ENCODE measurements at regions not wholly inside any gene's neighbourhood (a gene's known extent, or its start where the extent isn't known, plus 50 kb on each side); places are given as distances from the start of the nearest gene placed in this dataset.

DNA sequence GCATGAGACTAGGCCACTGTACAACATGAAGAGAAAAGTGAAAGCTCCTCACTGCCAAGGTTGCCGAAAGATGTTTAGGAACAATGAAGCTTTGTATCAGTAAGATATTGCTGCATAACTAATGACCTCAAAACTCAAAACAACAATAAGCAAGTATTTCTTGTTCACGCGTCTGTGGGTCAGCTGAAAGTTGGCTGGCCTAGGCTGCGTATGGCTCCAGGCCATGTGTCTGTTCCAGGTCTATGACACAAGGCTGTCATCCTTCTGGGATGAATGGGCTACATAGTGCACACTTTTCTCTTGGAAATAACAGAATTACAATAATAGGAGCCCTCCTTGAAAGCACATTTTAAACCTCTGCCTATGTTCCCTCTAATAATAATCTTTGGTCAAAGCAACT, 515.9 kb downstream of the PLPP3 start:
- H3K27ac ChIP-seq (replicated peaks; ENCODE audit: low read length) = no peak overlapping the region
- no peak overlapping the region for H2BK120ac ChIP-seq (ENCODE audit: low read depth, low read length)
- H3K4me2 ChIP-seq (ENCODE audit: insufficient read depth, low read length, poor library complexity, severe bottlenecking) = no peak overlapping the region
- no peak overlapping the region for H4K91ac ChIP-seq (ENCODE audit: low read depth, low read length, poor library complexity)
- no peak for DNase-seq (ENCODE audit: low spot score)
- H3K36me3 ChIP-seq (replicated peaks in 1 of 2; ENCODE audit: control insufficient read depth in 2 of 2, insufficient read depth in 2 of 2, low read length in 2 of 2) = no peaks in the 10 kb centered on the region
- no peak overlapping the region for H3K23ac ChIP-seq (ENCODE audit: low read depth, low read length, poor library complexity)
- WGBS, 2 donors (ENCODE audit: extremely low coverage in 2 of 2, insufficient read length in 2 of 2, insufficient replicate concordance in 1 of 2) = no CpG with 5 or more reads among the region's 4 CpGs
- no peak overlapping the region for H3K14ac ChIP-seq (ENCODE audit: low read length)
- no peak overlapping the region for H3K4ac ChIP-seq (ENCODE audit: low read length)
- no peak overlapping the region for H2BK12ac ChIP-seq (ENCODE audit: low read length)
- H3K4me1 ChIP-seq (ENCODE audit: control insufficient read depth in 2 of 2, insufficient read depth in 1 of 2, low read depth in 1 of 2, low read length in 2 of 2) = no peaks in the 10 kb centered on the region
- H2AK5ac ChIP-seq (ENCODE audit: low read depth, low read length) = no peak overlapping the region
- H3K9me3 ChIP-seq (replicated peaks in 1 of 2; ENCODE audit: control insufficient read depth in 2 of 2, insufficient read depth in 1 of 2, low read depth in 1 of 2, low read length in 2 of 2) = no peaks in the 10 kb centered on the region
- no peaks in the 10 kb centered on the region for H3K79me1 ChIP-seq (ENCODE audit: low read depth, low read length)
- no peak overlapping the region for H2AFZ ChIP-seq (ENCODE audit: low read length)
- H4K8ac ChIP-seq (ENCODE audit: low read depth, low read length) = no peak overlapping the region
- no peak overlapping the region for H2BK5ac ChIP-seq (ENCODE audit: low read length)
- no peaks in the 10 kb centered on the region for H3K27me3 ChIP-seq (ENCODE audit: control insufficient read depth in 3 of 3, insufficient read depth in 3 of 3, low read depth in 1 of 3, low read length in 3 of 3)
- H3K18ac ChIP-seq (ENCODE audit: low read length) = no peak overlapping the region
- H3K9ac ChIP-seq (ENCODE audit: low read depth, low read length, poor library complexity) = no peak overlapping the region
- H3K4me3 ChIP-seq (ENCODE audit: low read length in 2 of 2) = no peak overlapping the region
- H2BK15ac ChIP-seq (ENCODE audit: low read length) = no peak overlapping the region

DNA sequence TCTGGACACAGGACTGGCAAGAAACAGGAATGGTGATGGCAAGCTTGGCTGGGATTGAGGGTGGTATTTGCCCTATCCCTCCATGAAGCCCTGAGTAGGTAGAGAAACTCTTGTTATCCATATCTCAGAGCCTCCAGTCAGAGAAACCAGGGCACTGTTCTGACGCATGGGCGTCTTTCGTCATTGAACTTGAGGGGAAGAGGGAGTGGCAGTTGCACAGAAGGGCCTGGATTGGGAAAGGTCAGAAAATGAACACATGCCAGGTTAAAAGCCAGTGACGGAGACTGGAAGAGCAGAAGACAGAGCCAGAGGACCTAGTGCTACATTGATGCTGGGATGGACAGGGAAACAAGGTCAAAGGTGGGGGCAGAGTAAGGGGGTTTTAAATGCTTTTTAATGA, 516.7 kb downstream of the PLPP3 start:
- Histone ChIP-seq H3K18ac (ENCODE audit: low read length) (no peak overlapping the region), H3K9me3 (replicated peaks in 1 of 2; ENCODE audit: control insufficient read depth in 2 of 2, insufficient read depth in 1 of 2, low read depth in 1 of 2, low read length in 2 of 2) (no peaks in the 10 kb centered on the region), H3K4me3 (ENCODE audit: low read length in 2 of 2) (no peak overlapping the region), H2BK5ac (ENCODE audit: low read length) (no peak overlapping the region), H2AK5ac (ENCODE audit: low read depth, low read length) (no peak overlapping the region), H3K23ac (ENCODE audit: low read depth, low read length, poor library complexity) (no peak overlapping the region), H3K79me1 (ENCODE audit: low read depth, low read length) (no peaks in the 10 kb centered on the region), H2BK12ac (ENCODE audit: low read length) (no peak overlapping the region), H3K4ac (ENCODE audit: low read length) (no peak overlapping the region), H3K36me3 (replicated peaks in 1 of 2; ENCODE audit: control insufficient read depth in 2 of 2, insufficient read depth in 2 of 2, low read length in 2 of 2) (no peaks in the 10 kb centered on the region), H3K9ac (ENCODE audit: low read depth, low read length, poor library complexity) (no peak overlapping the region), H3K4me2 (ENCODE audit: insufficient read depth, low read length, poor library complexity, severe bottlenecking) (no peak overlapping the region), H2BK120ac (ENCODE audit: low read depth, low read length) (no peak overlapping the region), H2BK15ac (ENCODE audit: low read length) (no peak overlapping the region), H2AFZ (ENCODE audit: low read length) (no peak overlapping the region), H4K91ac (ENCODE audit: low read depth, low read length, poor library complexity) (no peak overlapping the region), H3K27me3 (ENCODE audit: control insufficient read depth in 3 of 3, insufficient read depth in 3 of 3, low read depth in 1 of 3, low read length in 3 of 3) (no peaks in the 10 kb centered on the region), H3K27ac (replicated peaks; ENCODE audit: low read length) (no peak overlapping the region), H3K14ac (ENCODE audit: low read length) (no peak overlapping the region), H3K4me1 (ENCODE audit: control insufficient read depth in 2 of 2, insufficient read depth in 1 of 2, low read depth in 1 of 2, low read length in 2 of 2) (no peaks in the 10 kb centered on the region), H4K8ac (ENCODE audit: low read depth, low read length) (no peak overlapping the region)
- no peak for DNase-seq (ENCODE audit: low spot score)
- no CpG with 5 or more reads among the region's 4 CpGs for WGBS, 2 donors (ENCODE audit: extremely low coverage in 2 of 2, insufficient read length in 2 of 2, insufficient replicate concordance in 1 of 2)

DNA sequence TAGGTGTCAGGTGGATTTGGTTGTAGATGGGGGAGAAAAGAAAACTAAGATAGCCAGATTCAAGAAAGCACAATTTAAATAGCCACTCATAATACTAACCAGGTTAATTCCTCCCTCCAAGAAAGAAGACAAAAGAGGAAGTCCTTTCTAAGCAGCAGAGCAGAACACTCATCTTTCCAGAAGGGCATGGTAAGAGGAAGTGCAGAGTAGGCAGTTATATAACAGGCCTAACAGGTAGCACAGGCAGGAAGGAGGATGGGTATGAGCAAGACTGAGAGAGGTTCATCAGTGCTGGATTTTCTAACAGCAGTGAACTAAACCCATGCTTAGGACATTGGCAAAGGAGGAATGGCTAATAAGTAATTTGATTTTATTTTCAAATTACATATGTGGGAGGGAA, 517.5 kb downstream of the PLPP3 start:
- Histone ChIP-seq H2AFZ (ENCODE audit: low read length) (no peak overlapping the region), H3K27me3 (ENCODE audit: control insufficient read depth in 3 of 3, insufficient read depth in 3 of 3, low read depth in 1 of 3, low read length in 3 of 3) (peaks cover 0 to 3% (median 0%) of the 10 kb centered on the region in 3 experiments)
- no peak for DNase-seq (ENCODE audit: low spot score)

DNA sequence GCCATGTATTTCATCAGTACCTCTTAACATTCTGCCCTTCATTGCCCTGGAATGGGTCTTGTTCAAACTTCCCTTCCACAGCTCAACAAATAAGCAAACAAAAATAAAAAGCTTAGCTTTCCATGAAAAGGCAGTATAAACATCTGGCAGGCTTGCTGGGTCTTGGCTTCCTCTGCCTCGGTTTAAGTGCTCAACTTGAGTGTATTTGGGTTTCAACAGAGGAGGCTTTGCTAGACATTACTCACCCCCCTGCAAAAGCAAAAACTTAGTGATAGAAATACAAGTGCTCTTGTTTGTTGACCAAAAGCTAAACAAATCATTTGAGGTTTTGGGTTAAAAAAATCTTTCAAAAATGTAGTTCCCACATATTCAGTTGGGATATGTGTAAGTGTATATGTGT, 518.5 kb downstream of the PLPP3 start:
- DNase-seq (ENCODE audit: low spot score) = no peak
- Histone ChIP-seq H2BK12ac (ENCODE audit: low read length) (no peak overlapping the region), H3K14ac (ENCODE audit: low read length) (no peak overlapping the region), H2BK15ac (ENCODE audit: low read length) (no peak overlapping the region), H3K9me3 (replicated peaks in 1 of 2; ENCODE audit: control insufficient read depth in 2 of 2, insufficient read depth in 1 of 2, low read depth in 1 of 2, low read length in 2 of 2) (no peaks in the 10 kb centered on the region), H3K4me1 (ENCODE audit: control insufficient read depth in 2 of 2, insufficient read depth in 1 of 2, low read depth in 1 of 2, low read length in 2 of 2) (no peaks in the 10 kb centered on the region), H3K18ac (ENCODE audit: low read length) (no peak overlapping the region), H3K4me3 (ENCODE audit: low read length in 2 of 2) (no peak overlapping the region), H3K27ac (replicated peaks; ENCODE audit: low read length) (no peak overlapping the region), H2BK5ac (ENCODE audit: low read length) (no peak overlapping the region), H3K4me2 (ENCODE audit: insufficient read depth, low read length, poor library complexity, severe bottlenecking) (no peak overlapping the region), H3K36me3 (replicated peaks in 1 of 2; ENCODE audit: control insufficient read depth in 2 of 2, insufficient read depth in 2 of 2, low read length in 2 of 2) (no peaks in the 10 kb centered on the region), H3K79me1 (ENCODE audit: low read depth, low read length) (no peaks in the 10 kb centered on the region), H3K4ac (ENCODE audit: low read length) (no peak overlapping the region), H2AK5ac (ENCODE audit: low read depth, low read length) (no peak overlapping the region), H2AFZ (ENCODE audit: low read length) (no peak overlapping the region), H4K8ac (ENCODE audit: low read depth, low read length) (no peak overlapping the region), H2BK120ac (ENCODE audit: low read depth, low read length) (no peak overlapping the region), H3K23ac (ENCODE audit: low read depth, low read length, poor library complexity) (no peak overlapping the region), H3K27me3 (ENCODE audit: control insufficient read depth in 3 of 3, insufficient read depth in 3 of 3, low read depth in 1 of 3, low read length in 3 of 3) (peaks cover 0 to 3% (median 0%) of the 10 kb centered on the region in 3 experiments), H4K91ac (ENCODE audit: low read depth, low read length, poor library complexity) (no peak overlapping the region), H3K9ac (ENCODE audit: low read depth, low read length, poor library complexity) (no peak overlapping the region)
- no CpG with 5 or more reads among the region's 1 CpG for WGBS, 2 donors (ENCODE audit: extremely low coverage in 2 of 2, insufficient read length in 2 of 2, insufficient replicate concordance in 1 of 2)

More for the DNA sequence above, 517.5 kb downstream of the PLPP3 start:
- Histone ChIP-seq H3K4ac (ENCODE audit: low read length) (no peak overlapping the region), H3K18ac (ENCODE audit: low read length) (no peak overlapping the region), H3K27ac (replicated peaks; ENCODE audit: low read length) (no peak overlapping the region), H3K9me3 (replicated peaks in 1 of 2; ENCODE audit: control insufficient read depth in 2 of 2, insufficient read depth in 1 of 2, low read depth in 1 of 2, low read length in 2 of 2) (no peaks in the 10 kb centered on the region), H4K91ac (ENCODE audit: low read depth, low read length, poor library complexity) (no peak overlapping the region), H2BK120ac (ENCODE audit: low read depth, low read length) (no peak overlapping the region), H3K4me2 (ENCODE audit: insufficient read depth, low read length, poor library complexity, severe bottlenecking) (no peak overlapping the region), H3K4me1 (ENCODE audit: control insufficient read depth in 2 of 2, insufficient read depth in 1 of 2, low read depth in 1 of 2, low read length in 2 of 2) (no peaks in the 10 kb centered on the region), H3K36me3 (replicated peaks in 1 of 2; ENCODE audit: control insufficient read depth in 2 of 2, insufficient read depth in 2 of 2, low read length in 2 of 2) (no peaks in the 10 kb centered on the region), H2BK15ac (ENCODE audit: low read length) (no peak overlapping the region), H3K79me1 (ENCODE audit: low read depth, low read length) (no peaks in the 10 kb centered on the region), H3K14ac (ENCODE audit: low read length) (no peak overlapping the region), H4K8ac (ENCODE audit: low read depth, low read length) (no peak overlapping the region), H2BK12ac (ENCODE audit: low read length) (no peak overlapping the region), H2BK5ac (ENCODE audit: low read length) (no peak overlapping the region), H2AK5ac (ENCODE audit: low read depth, low read length) (no peak overlapping the region), H3K9ac (ENCODE audit: low read depth, low read length, poor library complexity) (no peak overlapping the region), H3K4me3 (ENCODE audit: low read length in 2 of 2) (no peak overlapping the region), H3K23ac (ENCODE audit: low read depth, low read length, poor library complexity) (no peak overlapping the region)

Data from neuronal stem cell (in vitro differentiated cells).